Lower leg skin (tissue), 3 donors: ENCODE measurements at regions not wholly inside any gene's neighbourhood (a gene's known extent, or its start where the extent isn't known, plus 50 kb on each side); places are given as distances from the start of the nearest gene placed in this dataset.

Experiments used
- CTCF ChIP-seq, 3 donors: fragments of 450-650 bp; IDR thresholded peaks; one replicate each; pipeline ENCODE4 v1.5.1; 2016; ENCODE audit warnings: antibody characterized with exemption in 3 of 3, mild to moderate bottlenecking in 3 of 3, moderate library complexity in 2 of 3
- POLR2A ChIP-seq, 2 donors: fragments of 450-650 bp; IDR thresholded peaks; one replicate each; pipeline ENCODE4 v1.6.1; 2016 to 2017; ENCODE audit warnings: antibody characterized with exemption in 2 of 2, mild to moderate bottlenecking in 1 of 2, moderate library complexity in 1 of 2

- TF ChIP-seq CTCF (IDR thresholded peaks at IDR 0.05) = no peak
- no peak for TF ChIP-seq POLR2A (IDR thresholded peaks at IDR 0.05)
Measured at GRCh38 chr3:22996920-22997571, 206.1 kb upstream of the UBE2E2 start.
